ENCODE measurements at regions not wholly inside any gene's neighbourhood (a gene's known extent, or its start where the extent isn't known, plus 50 kb on each side); places are given as distances from the start of the nearest gene placed in this dataset.

GRCh38 chr20:47876311-47877088 is 91.2 kb upstream of the SULF2 start:
- TF ChIP-seq ELF4 (IDR thresholded peaks at IDR 0.05): no peak
- no peak for TF ChIP-seq FOXK2 (IDR thresholded peaks at IDR 0.05)
- no peak; the same call in 1 of the 2 replicates for TF ChIP-seq CTBP1 (IDR thresholded peaks at IDR 0.05; ENCODE audit: borderline replicate concordance)
- no peak for TF ChIP-seq FOXM1 (IDR thresholded peaks at IDR 0.05; ENCODE audit: borderline replicate concordance)
- no peak for TF ChIP-seq SP1 (IDR thresholded peaks at IDR 0.05)
- no peak for TF ChIP-seq NFRKB (IDR thresholded peaks at IDR 0.05)
- no peak for TF ChIP-seq BHLHE40 (IDR thresholded peaks at IDR 0.05; ENCODE audit: borderline replicate concordance)
- TF ChIP-seq FOXA1 (IDR thresholded peaks at IDR 0.05): no peak
- TF ChIP-seq LEF1 (IDR thresholded peaks at IDR 0.05; ENCODE audit: borderline replicate concordance): no peak
- TF ChIP-seq L3MBTL2 (conservative IDR thresholded peaks at IDR 0.05): no peak
- TF ChIP-seq SUZ12 (IDR thresholded peaks at IDR 0.05): no peak
- TF ChIP-seq ZNF384 (IDR thresholded peaks at IDR 0.05): no peak
- peak; percentile 87 for TF ChIP-seq PKNOX1 (IDR thresholded peaks at IDR 0.05)

Measured in HEK293T (cell line).